Chondrocyte (in vitro differentiated cells): ENCODE measurements at regions not wholly inside any gene's neighbourhood (a gene's known extent, or its start where the extent isn't known, plus 50 kb on each side); places are given as distances from the start of the nearest gene placed in this dataset.

ENCODE experiments used
- DNase-seq: peaks from one replicate; pipeline ENCODE4 v3.0.0; 2021; ENCODE audit warnings: mixed read lengths, low spot score
- H3K27ac Mint-ChIP-seq: one replicate; pipeline ENCODE4 v1.8.0; 2021; ENCODE audit warnings: mild to moderate bottlenecking, moderate library complexity, mixed read lengths; ENCODE audit not compliant: unreplicated experiment
- H3K27me3 Mint-ChIP-seq: 2 replicates; pipeline ENCODE4 v1.8.0; 2021; ENCODE audit warnings: low read depth, mixed read lengths
- H3K36me3 Mint-ChIP-seq: 2 replicates; pipeline ENCODE4 v1.8.0; 2021; ENCODE audit warnings: low read depth, mixed read lengths
- H3K4me1 Mint-ChIP-seq: 2 replicates; pipeline ENCODE4 v1.8.0; 2021; ENCODE audit warnings: low read depth, mild to moderate bottlenecking, mixed read lengths
- H3K4me3 Mint-ChIP-seq: one replicate; pipeline ENCODE4 v1.8.0; 2021; ENCODE audit warnings: mild to moderate bottlenecking, moderate library complexity, mixed read lengths; ENCODE audit not compliant: unreplicated experiment
- H3K9me3 Mint-ChIP-seq: 2 replicates; pipeline ENCODE4 v1.8.0; 2021; ENCODE audit warnings: low read depth, mixed read lengths
- TF ChIP-seq, protein P1 (sequence below): fragments of 200-600 bp; sonication (generic); IDR thresholded peaks from 2 replicates; pipeline ENCODE4 v1.5.0; 2021; ENCODE audit warnings: antibody characterized with exemption, mild to moderate bottlenecking, moderate library complexity

DNA sequence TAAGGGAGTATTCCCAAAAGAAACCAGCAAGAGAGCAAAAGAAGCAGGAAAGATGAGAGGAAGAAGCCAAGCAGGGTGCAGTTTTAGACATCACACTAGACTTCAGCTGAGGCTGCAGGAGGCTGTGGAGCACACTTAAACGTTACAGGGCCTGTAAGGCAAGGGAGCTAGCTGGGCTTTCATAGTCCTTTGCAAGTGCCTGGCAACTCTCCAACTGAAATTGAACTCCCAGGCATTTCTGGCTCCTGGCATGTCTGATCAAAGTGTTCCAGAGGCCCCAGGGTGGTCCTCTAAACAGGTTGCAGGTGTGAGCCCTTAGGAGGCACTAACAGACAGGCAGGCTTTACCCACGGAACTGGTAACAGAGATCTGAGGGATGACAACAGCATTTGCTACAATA is 750.2 kb downstream of the XPNPEP1 start:
- no peaks in the 10 kb centered on the region for H3K36me3 Mint-ChIP-seq
- H3K27me3 Mint-ChIP-seq, result no peaks in the 10 kb centered on the region
- no peaks in the 10 kb centered on the region for H3K9me3 Mint-ChIP-seq
- DNase-seq, result no peak
- H3K27ac Mint-ChIP-seq, result no peak overlapping the region
- no peak overlapping the region for H3K4me3 Mint-ChIP-seq
- no peaks in the 10 kb centered on the region for H3K4me1 Mint-ChIP-seq
- TF ChIP-seq, protein P1, sequence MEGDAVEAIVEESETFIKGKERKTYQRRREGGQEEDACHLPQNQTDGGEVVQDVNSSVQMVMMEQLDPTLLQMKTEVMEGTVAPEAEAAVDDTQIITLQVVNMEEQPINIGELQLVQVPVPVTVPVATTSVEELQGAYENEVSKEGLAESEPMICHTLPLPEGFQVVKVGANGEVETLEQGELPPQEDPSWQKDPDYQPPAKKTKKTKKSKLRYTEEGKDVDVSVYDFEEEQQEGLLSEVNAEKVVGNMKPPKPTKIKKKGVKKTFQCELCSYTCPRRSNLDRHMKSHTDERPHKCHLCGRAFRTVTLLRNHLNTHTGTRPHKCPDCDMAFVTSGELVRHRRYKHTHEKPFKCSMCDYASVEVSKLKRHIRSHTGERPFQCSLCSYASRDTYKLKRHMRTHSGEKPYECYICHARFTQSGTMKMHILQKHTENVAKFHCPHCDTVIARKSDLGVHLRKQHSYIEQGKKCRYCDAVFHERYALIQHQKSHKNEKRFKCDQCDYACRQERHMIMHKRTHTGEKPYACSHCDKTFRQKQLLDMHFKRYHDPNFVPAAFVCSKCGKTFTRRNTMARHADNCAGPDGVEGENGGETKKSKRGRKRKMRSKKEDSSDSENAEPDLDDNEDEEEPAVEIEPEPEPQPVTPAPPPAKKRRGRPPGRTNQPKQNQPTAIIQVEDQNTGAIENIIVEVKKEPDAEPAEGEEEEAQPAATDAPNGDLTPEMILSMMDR, result no peak

DNA sequence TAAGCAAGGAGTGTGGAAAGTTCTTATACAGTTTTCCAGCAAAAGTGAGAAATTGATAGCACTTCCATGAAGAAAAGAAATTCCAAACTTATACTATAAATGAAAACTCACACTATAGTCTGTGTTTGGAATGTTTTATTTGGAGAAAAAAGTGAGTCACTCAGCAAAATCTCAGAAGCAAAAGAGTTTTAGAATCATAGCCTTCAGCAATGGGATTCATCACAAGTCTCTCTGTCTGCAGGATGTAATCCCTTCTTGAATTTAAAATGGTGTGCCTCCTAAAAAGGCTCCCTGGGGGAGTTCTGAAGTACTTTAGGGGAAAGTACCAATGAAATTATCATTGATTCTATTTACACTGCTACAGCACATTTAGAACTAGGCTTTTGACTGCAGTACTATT is 756.4 kb downstream of the XPNPEP1 start:
- Mint-ChIP-seq H3K27me3 (no peaks in the 10 kb centered on the region), H3K36me3 (no peaks in the 10 kb centered on the region), H3K9me3 (peaks cover 10% of the 10 kb centered on the region), H3K27ac (no peak overlapping the region), H3K4me1 (no peaks in the 10 kb centered on the region), H3K4me3 (no peak overlapping the region)
- TF ChIP-seq, protein P1, result no peak
- DNase-seq, result no peak

DNA sequence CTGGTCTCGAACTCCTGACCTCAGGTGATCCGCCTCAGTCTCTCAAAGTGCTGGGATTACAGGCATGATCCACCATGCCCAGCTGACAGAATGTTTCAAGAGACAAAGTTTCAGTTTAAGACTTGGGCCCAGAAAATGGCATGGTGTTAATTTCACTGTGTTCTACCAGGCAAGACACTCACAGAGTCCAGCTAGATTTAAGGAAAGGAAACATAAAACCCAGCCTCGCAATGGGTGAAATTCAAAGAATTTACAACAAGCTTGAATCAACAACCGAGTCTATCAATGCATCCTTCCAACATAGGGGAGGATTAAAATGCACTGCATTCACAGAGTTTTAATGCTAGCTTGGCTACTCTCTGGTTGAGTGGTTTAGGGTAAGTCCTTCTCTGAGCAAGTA is 764.0 kb downstream of the XPNPEP1 start:
- peaks cover 13% of the 10 kb centered on the region for H3K9me3 Mint-ChIP-seq
- no peak overlapping the region for H3K4me3 Mint-ChIP-seq
- no peaks in the 10 kb centered on the region for H3K4me1 Mint-ChIP-seq
- no peak overlapping the region for H3K27ac Mint-ChIP-seq
- no peaks in the 10 kb centered on the region for H3K27me3 Mint-ChIP-seq
- H3K36me3 Mint-ChIP-seq, result no peaks in the 10 kb centered on the region
- no peak for DNase-seq
- TF ChIP-seq, protein P1, result no peak

DNA sequence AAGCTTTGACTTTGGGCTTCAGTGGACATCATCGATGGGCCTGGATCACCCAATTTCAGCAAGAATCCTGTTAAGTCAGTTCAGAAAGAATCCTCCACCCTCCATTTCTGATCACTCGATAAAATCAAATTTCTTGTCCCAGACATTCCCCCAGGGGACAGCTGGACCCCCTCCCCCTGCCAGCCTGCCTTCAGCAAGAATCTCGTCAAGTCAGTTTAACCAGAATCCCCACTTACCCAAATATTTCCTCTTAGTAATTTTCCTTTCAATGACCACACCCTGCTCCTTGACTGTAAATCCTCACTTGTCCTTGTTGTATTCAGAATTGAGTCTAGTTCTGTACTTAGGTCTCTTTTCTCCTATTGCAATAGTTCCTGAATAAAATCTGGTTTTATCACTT is 766.9 kb downstream of the XPNPEP1 start:
- Mint-ChIP-seq H3K36me3 (no peaks in the 10 kb centered on the region), H3K27ac (no peak overlapping the region), H3K4me1 (no peaks in the 10 kb centered on the region), H3K27me3 (no peaks in the 10 kb centered on the region), H3K4me3 (no peak overlapping the region), H3K9me3 (peaks cover 19% of the 10 kb centered on the region)
- TF ChIP-seq, protein P1, result no peak
- no peak for DNase-seq

DNA sequence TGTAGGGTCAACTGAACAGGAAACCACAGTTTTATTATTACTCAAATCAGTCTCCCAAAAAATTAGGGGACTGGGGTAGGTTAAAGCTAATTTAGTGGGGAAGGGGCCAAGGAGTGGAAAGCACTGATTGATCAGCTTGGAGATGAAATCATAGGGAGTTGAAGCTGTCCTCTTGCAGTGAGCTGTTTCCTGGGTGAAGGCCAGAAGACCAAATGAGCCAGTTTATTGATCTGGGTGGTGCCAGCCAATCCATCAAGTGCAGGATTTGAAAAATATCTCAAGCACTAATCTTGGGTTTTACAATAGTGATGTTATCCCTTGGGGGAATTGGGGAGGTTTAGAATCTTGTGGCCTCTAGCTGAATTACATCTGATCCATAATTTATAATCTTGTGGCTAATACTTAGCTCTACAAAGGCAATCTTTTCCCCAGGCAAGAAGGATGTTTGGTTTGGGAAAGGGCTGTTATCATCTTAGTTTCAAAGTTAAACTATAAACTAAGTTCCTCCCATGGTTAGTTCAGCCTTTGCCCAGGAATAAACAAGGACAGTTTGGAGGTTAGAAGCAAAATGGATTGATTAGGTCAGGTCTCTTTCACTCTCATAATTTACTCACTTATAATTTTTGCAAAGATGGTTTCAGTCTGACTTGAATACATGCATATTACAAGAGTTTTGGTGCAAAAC is 773.5 kb downstream of the XPNPEP1 start:
- TF ChIP-seq, protein P1, result no peak
- Mint-ChIP-seq H3K4me3 (no peak overlapping the region), H3K4me1 (no peaks in the 10 kb centered on the region), H3K36me3 (no peaks in the 10 kb centered on the region), H3K27me3 (no peaks in the 10 kb centered on the region), H3K9me3 (peaks cover 17% of the 10 kb centered on the region), H3K27ac (no peak overlapping the region)
- DNase-seq, result no peak
